HG03196 (cell line): ENCODE measurements at regions not wholly inside any gene's neighbourhood (a gene's known extent, or its start where the extent isn't known, plus 50 kb on each side); places are given as distances from the start of the nearest gene placed in this dataset.
"Not testable (repeated sequence)": the region's sequence is repeated elsewhere in the genome, so short reads cannot be mapped to it uniquely, and the experiment has no call there.

Source experiments
- ATAC-seq: cut with Tn5 transposase; IDR thresholded peaks from one replicate; pipeline ENCODE4 v1.9.1; 2021; ENCODE audit not compliant: unreplicated experiment

DNA sequence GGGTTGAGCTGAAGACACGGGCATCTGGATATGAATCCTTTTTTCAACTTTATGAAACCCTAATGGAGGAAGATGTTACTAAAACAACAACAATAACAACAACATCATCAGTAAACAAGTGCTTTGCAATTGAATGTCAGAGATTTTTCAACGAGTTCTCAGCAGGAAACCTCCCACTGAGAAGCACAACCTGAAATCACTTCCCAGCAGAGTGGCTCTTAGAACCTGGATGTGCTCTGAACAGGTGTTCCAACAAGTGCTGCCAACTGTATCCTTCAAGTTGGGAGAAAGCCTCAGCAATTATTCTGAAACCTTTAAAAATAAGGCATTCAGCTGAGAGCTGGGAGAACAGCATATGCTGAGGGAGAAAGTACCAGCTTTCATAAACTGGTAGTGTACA, 1622.7 kb upstream of the CELF4 start:
- ATAC-seq: no peak

DNA sequence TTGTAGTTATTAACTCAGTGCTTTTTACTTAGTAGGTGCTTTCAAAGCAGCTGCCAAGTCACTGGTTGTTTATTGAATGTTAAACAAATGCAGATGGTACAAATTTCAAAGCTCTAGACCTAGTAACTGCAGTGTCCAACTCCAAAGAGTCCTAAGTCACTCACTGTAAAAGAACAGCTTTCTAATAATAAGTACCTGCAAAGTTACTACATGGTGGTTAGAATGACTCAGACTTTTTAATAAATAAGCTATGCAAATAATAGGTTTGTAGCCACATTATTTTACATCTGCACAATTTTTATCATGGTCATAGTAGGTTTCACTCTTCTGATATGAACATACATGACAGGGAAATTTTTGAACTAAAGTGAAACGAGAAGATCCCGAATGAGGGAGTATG, 1620.4 kb upstream of the CELF4 start:
- ATAC-seq: no peak

DNA sequence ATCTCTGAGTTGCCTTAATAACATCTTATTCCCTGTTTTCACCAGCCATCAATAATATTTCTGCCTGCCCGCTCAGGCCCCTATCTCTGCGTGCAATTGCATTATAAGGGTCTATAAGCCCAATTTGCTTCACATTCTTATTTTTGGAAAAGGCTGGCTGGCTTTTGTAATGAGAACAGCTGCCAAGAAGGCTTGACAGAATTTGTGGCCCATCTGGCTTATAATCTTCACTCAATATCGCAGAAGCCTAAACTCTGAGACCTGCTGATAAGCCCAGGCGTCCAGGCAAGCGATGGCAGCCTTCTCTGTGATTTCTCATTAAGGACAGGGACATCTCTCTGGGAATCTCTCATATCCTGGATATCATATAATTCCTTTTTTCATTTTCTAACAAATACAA, 1618.6 kb upstream of the CELF4 start:
- ATAC-seq: no peak

DNA sequence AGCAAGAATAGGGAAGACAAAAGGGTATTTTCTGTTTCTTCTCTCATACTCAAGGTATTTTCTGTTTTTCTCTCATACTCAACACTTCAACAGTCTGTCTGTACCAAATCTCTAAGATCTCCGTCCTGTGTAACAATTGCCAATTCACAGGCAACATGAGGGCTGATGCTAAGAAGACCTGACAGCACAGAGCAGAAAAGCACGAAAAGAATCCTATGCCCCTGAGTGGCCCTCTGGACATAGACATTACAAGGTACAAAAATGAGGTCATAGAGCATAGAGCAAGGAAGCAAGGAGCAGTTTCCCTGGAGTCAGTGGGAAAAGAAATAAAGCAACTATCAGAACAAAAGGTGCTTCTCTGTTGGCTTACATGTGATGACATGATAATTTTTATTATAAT, 1612.6 kb upstream of the CELF4 start:
- no peak for ATAC-seq

DNA sequence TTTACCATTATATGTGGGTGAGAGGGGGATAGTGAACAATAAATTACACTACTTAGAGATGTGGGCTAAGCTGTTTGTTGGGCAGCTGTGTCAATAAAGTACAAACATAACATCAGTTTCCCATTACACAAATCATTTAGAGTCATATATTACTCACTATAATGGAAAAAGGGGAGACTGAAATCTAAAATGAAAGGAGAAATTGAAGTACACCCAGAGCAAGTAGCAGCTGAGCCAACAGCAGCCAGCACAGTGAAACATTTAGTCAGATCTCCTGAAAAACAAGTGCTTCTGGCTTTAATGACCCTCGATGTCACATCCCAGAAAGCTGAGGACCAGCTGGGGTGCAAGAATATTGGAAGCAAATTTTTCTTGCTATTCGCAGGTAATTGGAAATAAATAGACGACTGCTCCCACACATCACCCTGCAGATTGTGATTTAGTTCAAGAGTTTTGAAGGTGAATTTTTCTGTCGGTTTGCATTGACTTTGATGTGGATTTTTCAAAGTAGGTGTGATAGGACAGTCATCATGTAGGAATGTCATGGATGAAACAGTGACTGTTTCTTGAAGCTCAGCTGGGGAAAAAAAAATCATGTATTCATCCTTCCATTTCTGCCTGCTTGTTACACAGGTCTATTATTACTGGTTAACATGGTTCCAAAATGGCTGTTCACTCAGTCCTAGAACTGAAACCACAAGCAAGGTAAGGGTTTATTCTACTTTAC, 1607.3 kb upstream of the CELF4 start:
- ATAC-seq: no peak

DNA sequence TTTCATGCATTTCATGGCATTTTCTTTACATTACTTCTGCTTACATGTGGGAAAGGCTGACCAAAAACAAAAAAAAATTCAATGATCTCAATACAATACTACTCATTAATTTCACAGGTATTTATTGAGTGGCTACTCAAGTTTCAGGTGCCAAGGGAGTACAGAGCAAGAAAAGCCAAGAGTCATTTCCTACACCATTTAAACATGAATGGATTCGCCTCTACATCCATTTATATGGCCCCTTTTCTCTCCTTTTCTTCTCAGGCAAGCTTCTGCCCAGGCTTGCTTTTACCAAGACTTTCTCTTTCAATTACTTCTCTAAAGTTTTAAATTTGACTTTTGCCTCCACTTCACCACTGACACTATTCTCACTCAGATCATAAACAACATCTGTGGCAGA, 1603.1 kb upstream of the CELF4 start:
- ATAC-seq: no peak

DNA sequence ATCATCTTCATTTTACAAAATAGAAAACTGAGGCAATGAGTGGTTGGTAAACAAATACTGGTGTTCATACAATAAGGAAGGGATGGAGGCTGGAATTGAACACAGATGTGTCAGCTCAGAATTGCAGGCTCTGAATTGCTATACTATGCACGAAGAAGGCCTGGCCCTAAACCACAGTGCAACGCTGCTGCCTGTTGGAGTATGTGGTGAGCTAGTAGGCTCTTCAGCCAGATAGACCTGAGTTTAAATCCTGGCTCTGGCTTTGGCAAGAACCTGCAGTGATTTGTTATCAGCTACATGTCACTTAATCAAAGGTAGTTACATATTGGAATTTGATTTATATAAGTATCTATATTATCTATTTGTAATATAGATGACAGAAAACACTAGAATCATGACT, 1602.4 kb upstream of the CELF4 start:
- no peak for ATAC-seq

DNA sequence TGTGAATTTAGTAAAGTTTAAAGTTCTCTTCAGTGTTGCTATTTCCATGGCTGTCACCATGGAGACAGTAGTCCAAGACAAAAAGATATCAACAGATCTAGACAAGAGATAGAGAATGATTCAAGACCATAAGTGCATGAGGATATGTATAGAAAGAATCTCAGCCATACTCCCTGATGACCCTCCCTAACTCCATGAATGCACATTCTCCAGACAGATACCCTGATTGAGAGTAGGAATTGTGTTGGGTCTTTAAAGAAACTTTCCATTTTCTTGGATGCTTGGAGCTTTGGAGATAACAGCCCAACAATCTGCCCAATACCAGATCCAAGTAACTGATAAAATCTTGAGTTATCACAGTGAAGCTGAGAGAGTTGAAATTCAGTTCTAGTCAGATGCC, 1601.2 kb upstream of the CELF4 start:
- ATAC-seq: no peak

DNA sequence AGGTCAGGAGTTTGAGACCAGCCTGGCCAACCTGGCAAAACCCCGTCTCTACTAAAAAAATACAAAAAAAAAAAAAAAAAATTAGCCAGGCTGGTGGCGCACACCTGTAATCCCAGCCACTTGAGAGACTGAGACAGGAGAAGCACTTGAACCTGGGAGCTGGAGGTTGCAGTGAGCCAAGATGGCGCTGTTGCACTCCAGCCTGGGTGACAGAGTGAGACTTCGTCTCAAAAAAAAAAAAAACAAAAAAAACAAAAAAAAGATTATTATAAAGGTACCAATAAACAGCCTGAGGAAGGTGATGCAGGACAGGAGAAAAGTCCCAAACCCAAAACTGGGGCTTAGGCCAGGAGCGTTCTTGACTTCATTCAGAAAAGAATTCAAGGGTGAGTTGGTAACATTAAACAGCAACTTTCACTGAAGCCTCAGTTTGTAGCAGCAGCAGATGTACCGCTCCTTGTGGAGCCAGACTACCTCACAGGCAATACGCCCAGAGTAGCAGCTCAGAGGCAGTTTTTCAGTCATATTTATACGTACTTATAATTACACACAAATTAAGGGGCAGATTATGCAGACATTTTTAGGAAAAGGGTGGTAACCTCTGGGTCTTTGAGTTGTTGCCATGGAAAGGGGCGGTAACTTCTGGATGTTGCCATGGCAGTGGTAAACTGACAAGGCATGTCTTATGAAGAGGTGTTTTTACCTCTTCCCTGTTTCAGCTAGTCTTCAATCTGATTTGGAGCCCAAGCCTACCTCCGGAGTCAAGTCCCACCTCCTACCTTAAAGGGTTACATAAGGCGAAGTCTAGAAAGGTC, 1596.6 kb upstream of the CELF4 start:
- no peak for ATAC-seq

DNA sequence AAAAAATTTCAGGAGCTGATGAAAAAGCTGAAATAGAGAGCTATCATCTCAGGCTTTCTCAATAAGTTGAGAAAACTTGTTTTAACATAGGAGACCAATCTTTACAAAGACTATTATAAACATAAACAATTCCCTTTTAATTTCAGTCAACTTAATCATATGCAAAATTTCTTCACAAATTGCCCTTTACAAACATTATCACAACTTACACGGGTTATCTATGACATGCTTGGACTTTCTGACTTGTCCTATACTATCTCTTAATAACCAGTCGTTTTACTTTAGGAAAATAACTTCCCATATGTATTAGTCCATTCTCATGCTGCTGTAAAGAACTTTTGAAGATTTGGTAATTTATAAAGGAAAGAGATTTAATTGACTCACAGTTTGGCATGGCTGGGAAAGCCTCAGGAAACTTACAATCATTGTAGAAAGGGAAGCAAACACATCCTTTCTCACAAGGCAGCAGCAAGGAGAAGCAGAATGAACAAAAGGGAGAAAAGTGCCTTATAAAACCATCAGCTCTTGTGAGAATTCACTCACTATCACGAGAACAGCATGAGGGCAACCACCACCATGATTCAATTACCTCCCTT, 1583.7 kb upstream of the CELF4 start:
- no peak for ATAC-seq

DNA sequence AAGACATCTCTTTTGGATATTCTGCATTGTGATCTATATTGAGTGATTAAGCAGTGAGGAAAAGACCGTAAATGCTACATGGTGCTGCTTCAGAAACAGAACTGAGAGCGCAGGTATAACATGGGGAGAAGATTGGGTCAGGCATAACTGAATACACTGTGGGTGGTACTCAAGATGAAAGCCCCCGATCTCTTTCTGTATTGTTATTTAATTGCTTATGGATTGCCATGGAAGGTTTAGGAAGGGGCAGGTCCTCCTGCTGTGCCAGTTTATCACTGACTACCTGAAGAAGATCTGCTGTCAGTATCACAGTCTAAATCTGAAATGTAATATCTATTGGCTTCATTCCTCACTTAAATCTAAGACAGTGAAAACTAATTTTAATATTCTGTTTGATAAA, 1568.7 kb upstream of the CELF4 start:
- ATAC-seq: no peak

DNA sequence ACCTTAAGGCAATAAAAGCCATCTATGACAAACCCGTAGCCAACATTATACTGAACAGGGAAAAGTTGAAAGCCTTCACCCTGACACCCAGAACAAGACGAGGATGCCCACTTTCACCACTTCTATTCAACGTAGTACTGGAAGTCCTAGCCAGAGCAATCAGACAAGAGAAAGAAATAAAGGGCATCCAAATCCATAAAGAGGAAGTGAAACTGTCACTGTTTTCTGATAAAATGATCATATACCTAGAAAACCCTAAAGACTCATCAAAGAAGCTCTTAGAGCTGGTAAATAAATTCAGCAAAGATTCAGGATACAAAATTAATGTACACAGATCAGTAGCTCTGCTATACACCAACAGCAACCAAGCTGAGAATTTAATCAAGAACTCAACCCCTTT, 1561.9 kb upstream of the CELF4 start:
- not testable (repeated sequence) for ATAC-seq

DNA sequence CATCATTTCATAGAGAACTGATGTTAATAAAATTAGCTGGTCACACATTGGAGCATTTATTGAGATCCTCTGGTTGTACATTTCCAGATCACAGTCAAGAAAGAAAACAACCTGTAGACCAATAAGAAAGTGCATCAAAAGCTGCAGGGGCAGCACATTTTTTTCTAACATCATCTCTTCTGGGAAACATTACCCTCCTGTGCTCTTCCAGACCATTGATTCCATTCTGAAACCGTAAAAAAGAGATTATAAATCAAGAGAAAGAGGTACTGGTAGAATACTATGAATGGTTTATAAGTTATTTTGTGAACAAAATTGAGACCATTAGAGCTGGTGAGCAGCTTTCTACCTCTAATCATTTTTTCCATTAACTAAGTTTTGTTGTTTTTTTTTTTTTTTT, 1548.2 kb upstream of the CELF4 start:
- no peak for ATAC-seq

DNA sequence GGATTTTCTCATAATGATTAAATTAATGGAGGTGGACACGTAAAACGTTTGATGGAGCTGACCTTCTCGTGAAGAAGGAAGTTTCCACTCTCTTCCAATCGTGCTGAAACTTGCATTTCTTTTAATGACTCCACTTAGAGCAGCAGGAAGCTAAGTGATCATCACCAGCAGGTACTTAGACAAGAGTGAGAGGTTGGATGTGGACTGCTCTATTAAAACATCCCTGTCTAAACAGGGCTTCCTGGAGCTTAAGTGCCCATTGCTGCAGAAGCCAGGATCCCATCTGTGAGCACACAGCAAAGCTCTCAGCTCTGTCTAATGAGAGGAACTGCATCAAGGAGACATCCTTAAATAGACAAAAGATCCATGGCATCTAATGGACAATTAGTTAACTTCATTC, 1539.5 kb upstream of the CELF4 start:
- ATAC-seq: no peak

DNA sequence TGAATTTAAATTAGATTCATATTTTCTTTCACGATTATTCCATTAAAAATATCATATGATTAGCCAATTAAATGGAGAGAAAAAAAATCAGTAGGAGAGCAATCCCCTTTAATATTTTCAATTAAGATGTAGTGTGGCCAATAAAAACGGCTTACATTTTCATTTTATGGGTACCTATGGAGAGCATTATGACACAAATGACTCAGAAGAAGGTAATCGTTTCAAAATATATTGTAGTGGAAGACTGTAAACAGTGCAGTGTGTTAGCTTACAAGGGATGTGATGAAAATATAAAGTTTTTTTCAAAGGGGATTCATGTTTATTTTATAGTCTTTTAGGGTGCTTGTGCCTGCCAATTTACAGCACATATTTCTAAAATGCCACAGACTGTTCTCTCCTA, 1507.4 kb upstream of the CELF4 start:
- no peak for ATAC-seq

DNA sequence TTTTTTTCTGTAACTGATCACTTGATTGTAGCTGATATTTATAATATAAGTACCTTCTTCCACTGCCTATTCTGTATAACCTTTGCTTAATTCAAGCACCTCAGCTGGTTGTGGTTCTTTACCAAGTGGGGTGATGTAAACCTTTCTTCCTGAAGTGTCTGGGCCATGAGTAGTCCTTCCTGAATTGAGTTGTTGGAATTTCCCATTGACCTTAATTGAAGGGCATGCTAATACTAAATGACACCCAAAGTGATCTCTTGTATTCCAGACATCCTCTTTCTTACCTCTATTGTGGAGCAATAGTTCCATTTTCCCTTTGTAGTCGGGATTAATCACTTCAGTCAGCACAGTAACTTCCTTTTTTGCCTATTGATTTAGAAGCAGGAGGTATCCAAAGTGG, 1496.8 kb upstream of the CELF4 start:
- no peak for ATAC-seq

DNA sequence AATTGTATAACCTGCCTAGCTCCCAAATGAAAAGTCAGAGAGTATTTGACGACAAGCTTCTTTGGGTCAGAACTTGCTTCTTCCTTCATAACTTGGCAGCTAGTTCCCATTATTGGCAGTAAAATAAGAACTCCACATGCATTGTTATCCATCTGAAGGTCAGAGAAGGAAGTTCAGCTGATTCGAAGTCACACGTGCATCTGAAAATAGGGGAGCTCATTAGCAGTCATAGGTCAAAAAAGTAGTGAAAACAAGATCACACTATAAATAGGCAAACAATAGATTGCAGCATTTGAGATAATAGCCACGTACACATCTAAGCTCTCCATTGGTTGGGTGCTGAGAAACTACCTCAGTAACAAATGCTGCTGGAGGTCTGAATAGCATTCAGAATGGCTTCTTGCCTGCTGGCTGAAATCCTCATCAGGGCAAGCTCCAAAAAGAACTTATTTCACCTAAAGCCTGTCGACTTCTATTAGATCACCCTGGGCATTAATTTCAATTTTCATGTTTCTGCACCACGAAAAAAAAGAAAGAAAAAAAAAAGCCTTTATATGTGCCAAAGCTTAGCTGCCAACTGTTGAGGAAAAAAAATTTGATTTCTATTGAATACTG, 1492.9 kb upstream of the CELF4 start:
- ATAC-seq: no peak

DNA sequence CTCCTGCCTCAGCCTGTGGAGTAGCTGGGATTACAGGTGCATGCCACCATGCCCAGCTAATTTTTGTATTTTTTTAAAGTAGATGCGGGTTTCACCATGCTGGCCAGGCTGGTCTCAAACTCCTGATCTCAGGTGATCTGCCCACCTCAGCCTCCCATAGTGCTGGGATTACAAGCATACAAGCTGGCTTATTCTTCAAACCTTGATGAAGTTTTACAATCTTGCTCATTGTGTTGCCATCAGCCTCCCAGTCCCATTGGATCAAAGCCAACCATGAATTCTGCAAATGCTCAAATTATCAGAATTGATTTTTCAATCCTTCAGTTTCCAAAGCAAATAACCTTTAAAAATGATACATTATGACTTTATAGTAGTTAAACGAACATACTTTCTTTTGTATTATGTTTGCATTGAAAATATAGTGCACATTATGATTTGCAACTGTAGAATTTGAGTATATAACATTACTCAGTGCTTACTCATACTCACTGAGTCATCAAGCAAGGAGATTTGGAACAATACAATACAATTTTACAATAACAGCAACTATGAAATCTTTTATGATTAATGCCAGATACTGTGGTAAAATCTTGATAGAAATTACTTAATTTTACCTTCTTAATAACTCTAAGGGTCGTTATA, 1491.9 kb upstream of the CELF4 start:
- ATAC-seq: no peak

DNA sequence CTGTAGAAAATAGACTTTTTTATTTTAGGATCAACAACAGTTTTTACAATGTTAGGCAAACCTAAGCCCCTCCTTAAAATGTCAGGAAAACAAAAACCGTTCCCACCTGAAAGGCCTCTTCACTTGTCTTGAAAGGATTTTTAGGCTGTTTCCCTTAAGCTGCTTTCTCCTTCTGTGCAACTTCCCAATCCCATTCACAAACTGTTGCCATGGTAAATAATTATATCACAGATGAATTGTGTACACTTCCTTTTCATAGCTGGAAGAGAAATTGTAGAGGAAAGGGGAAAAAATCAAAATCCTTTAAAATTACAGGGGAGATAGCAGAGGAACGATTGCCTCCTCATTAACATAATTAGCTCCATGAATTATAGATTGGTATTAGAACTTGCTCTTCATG, 1488.0 kb upstream of the CELF4 start:
- no peak for ATAC-seq

DNA sequence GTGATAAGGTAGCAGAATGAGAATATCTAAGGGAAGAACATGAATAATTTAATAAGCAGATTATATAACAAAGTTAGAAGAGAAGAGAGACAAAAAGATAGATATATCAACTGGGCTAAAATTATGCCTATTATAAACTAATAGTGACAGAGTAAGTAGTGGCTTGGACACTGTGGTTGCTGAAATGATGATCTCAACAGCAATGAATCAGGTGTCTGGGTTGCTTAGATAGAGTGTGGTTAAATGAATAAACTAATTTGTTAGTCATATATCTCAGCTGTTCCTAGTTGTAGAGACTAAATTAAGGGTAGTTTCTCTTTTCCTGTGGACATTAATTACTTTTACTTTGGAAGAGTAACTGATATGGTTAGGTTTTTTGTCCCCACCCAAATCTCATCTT, 1485.4 kb upstream of the CELF4 start:
- no peak for ATAC-seq

DNA sequence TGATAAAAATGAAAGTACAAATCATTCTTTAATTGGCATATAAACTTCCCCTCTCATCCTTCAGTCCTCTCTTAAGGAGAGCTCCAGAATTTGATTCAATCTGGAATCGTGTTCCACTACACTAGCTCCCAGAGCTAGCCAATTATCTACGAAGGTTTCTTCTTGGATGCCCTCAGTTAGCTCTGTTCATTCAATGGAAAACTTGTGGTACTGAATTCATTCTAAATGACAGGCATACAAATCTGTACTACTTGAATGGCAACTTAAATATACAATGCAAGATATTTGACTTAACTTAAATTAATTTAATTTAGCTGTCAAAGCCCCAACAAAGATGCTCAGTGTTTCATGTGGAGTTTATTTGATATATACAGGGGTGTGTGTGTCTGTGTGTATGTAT, 1474.2 kb upstream of the CELF4 start:
- no peak for ATAC-seq
